HS-27A (cell line): ENCODE measurements at regions not wholly inside any gene's neighbourhood (a gene's known extent, or its start where the extent isn't known, plus 50 kb on each side); places are given as distances from the start of the nearest gene placed in this dataset.

ENCODE experiments used
- DNase-seq: peaks from one replicate; pipeline ENCODE4 v3.0.0-alpha.2; 2012; ENCODE audit warnings: low read depth, missing footprints

DNA sequence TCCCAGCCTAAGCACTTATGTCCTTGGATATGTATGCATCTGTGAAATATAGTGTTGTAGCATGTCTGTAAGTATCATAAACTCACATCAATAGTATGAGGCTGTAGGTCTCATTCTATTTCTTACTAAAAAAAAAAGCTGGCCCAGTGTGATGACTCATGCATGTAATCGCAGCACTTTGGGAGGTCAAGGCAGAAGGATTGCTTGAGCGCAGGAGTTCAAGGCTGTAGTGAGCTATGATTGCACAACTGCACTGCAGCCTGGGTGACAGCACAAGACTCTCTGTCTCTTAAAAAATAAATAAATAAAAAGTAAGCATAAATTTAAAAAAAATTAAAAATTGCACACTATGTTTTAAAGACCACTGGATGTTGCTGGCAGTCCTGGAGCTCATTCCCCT, 79.1 kb upstream of the SPATA13 start:
- DNase-seq = no peak

GRCh38 chr13:24083141-24083540, 77.4 kb upstream of the SPATA13 start:
- DNase-seq = no peak

DNA sequence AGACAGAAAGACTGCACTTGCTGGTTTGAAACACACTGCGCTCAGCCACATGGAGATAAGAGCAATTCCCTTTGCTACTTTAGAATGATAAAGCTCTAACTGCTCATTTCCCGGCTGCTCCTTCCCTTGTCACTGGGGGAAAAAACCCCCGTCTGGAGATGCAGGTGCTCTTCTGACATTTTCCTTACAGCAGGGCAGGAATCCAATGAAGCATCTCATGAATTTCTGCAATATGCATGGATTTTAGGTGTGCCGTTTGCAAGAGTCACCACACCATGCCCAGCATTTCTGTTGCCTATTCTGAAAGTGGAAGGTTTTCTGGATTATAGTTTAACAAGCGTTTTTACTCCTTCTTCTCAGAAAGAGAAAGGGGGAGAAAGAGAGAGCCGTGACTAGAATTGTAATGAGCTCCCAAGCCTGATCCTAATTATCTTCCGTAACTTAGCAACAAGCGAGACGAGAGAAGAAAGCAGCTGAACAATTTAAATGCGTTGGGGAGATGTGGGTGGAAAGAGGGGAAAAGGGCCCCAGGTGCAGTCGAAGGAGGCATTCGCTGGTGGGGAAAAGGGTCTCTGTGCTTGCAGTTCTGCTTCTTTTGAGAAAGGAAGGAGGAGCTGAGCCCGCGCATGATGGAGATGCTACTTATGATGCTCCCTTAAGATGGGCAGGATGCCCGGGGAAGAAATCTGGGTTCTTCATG, 76.6 kb upstream of the SPATA13 start:
- DNase-seq = no peak

DNA sequence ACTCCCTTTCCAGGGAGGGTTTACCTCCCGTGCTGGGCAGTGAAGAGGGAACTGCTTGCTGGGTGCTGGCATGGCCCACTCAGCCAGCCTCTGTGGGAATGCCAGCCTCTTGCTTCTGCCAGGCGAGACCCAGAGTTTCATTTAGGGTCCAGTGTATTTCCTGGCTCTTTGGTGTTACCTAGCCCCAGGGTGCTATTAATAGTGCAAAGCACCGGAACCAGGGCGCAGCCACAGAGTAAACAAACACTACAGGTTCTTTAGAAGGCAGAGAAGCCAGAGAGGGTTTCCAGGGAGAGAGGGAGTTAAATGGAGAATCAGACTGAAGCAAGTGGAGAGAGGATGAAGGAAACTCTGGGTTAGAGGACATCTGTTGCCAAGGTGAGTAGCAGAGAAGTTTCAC, 74.9 kb upstream of the SPATA13 start:
- no peak for DNase-seq

GRCh38 chr13:24086642-24087041, 73.9 kb upstream of the SPATA13 start:
- no peak for DNase-seq

- DNase-seq = no peak
Measured at GRCh38 chr13:24087605-24088225, 72.8 kb upstream of the SPATA13 start.

GRCh38 chr13:24090049-24090448, 70.5 kb upstream of the SPATA13 start:
- DNase-seq = no peak

- DNase-seq = no peak
Measured at GRCh38 chr13:24091080-24091479, 69.4 kb upstream of the SPATA13 start.

DNA sequence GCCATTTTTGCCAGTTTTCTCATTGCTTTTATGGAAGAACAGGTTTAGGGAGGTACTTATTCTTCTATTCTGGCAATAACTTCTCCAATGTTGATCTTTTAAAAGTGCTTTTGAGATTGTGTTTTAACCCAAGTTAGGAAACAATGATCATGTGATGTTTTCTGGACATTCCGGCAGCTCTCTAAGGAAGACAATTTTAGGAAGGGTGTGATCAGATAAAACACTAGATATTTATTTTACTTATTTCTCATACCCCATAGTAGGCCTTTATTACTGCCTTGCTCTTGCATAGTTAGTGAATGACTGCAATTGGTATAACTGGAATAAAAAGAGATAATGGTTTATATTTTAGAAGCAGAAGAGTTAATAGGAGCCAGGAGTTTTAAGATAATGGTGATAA, 68.4 kb upstream of the SPATA13 start:
- DNase-seq = no peak

DNA sequence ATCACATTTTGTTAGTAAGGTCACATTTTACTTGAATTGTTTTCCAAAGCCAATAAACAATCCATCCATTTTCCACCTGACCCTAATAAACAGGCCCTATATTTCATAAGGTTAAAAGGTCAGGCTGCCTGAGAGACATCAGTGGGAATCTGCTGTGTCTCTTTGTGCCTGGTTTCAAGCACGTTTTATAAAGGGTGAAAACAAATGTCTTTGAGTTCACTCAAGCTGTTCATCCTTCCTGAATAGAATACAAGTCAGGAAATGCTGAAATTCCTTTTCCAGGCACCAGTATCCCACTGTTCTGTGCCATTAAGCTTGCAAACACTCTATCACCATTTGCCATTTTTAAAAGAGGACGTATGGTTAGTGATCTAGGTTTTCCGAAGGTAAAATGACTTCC, 67.5 kb upstream of the SPATA13 start:
- no peak for DNase-seq

DNA sequence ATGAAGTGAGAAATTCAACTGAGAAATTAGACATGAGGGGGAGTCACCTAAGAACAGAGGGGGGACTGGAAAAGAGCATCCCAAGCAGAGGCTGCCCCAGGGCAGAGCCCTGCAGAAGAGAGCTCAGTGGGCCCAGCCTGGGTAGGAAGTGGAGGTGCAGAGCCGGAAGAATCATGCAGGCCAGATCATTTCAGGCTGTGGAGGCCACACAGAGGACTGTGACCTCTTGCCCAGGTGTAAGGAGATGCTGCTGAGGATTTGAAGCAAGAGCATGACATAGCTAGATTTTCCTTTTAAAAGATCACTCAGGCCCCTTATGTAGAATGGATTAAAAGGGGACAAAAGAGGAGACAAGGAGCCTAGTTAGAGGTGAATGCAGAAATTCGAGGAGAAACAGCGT, 63.9 kb upstream of the SPATA13 start:
- no peak for DNase-seq

- no peak for DNase-seq
Measured at GRCh38 chr13:24097064-24097463, 63.5 kb upstream of the SPATA13 start.

- DNase-seq = no peak
Measured at GRCh38 chr13:24097667-24098066, 62.9 kb upstream of the SPATA13 start.

DNA sequence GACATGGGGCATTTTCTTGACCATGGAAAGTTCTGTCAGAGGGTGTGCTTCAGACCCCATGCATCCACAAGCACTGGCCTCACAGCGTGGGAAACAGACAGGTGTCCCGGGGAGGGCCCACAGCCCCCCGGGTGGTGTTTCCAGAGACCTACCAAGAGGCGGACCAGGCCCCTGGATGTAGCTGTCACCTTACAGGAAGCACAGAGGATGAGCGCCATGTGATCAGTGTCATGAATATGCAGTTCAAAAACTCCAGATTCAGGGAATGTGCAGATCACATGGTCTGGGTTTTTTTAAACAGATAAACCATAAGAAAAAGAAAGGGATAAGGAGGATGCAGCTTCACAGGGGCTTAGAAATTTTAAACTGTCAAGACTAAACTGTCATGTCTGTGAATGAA, 61.0 kb upstream of the SPATA13 start:
- no peak for DNase-seq

DNA sequence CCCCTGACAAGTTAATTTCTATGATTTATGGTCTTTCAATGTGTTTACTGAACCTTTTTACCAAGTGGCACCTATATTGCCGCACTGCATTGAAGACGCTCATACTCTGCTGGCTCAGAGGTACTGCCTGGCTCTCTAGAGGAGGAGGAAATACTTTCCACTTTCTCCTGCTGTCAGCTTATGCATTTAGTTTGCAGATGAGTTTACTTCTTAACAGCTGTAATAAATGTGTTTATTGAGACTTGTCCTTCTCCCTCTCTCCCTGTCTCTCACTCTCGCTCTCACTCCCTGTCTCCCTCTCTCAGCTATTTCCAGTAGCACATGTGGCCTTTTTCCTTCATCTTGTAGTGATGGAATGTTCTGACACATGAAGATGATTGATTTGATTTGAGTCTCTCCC, 60.3 kb upstream of the SPATA13 start:
- DNase-seq = no peak

GRCh38 chr13:24103782-24104372, 56.6 kb upstream of the SPATA13 start:
- no peak for DNase-seq

- no peak for DNase-seq
Measured at GRCh38 chr13:24104723-24105122, 55.8 kb upstream of the SPATA13 start.

DNA sequence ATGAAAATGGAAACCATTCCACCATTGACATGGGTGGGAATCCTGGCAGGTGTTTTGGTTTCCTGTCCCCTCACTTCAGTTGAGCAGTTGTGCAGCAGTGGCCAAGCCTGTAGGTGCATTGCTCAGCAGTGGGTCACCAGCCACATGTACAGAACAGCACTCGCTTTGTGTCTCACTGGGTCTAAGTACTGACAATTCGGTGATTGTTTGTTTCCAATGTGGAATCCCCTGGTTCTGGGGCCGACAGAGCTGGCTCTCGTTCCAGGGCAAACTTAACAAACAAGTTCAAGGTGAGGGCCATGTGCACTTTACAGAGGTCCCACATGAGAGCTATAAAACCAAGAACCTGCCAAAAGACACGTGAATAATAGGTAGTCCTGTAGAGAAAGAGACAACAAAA, 54.1 kb upstream of the SPATA13 start:
- no peak for DNase-seq

GRCh38 chr13:24107955-24108614, 52.4 kb upstream of the SPATA13 start:
- DNase-seq = no peak

- no peak for DNase-seq
Measured at GRCh38 chr13:24108615-24108965, 51.9 kb upstream of the SPATA13 start.

GRCh38 chr13:24110011-24110410, 50.5 kb upstream of the SPATA13 start:
- no peak for DNase-seq
